Psoas muscle (tissue), 7 donors: ENCODE measurements at regions not wholly inside any gene's neighbourhood (a gene's known extent, or its start where the extent isn't known, plus 50 kb on each side); places are given as distances from the start of the nearest gene placed in this dataset.

Experiments
- ATAC-seq, 4 donors: fragments of 200-7000 bp; cut with Tn5 transposase; one replicate each; pipeline ENCODE4 v1.9.1; 2020; ENCODE audit warnings: moderate library complexity in 3 of 4, mild to moderate bottlenecking in 2 of 4
- DNase-seq, 2 donors: peaks; one replicate each; pipeline ENCODE4 v3.0.0-alpha.2; 2020
- H3K27ac ChIP-seq: fragments of 200-600 bp; one replicate; pipeline ENCODE4 v1.8.0; 2022
- H3K27me3 ChIP-seq, 3 donors: fragments of 200-600 bp in 1 of 3; one replicate each; pipeline versions ENCODE4 v1.6.1 to v1.8.0; 2013 to 2022; ENCODE audit warnings: low read length in 2 of 3, mild to moderate bottlenecking in 2 of 3, moderate library complexity in 1 of 3; ENCODE audit not compliant: insufficient read depth in 3 of 3
- H3K36me3 ChIP-seq, 2 donors: fragments of 200-600 bp in 1 of 2; one replicate each; pipeline versions ENCODE4 v1.6.1 to v1.8.0; 2013 to 2022; ENCODE audit warnings: low read depth in 1 of 2, mild to moderate bottlenecking in 1 of 2, moderate library complexity in 1 of 2; ENCODE audit not compliant: insufficient read depth in 1 of 2
- H3K4me1 ChIP-seq: fragments of 200-600 bp; one replicate; pipeline ENCODE4 v1.8.0; 2022
- H3K4me3 ChIP-seq: fragments of 200-600 bp; one replicate; pipeline ENCODE4 v1.8.0; 2022; ENCODE audit warnings: mild to moderate bottlenecking
- H3K9me3 ChIP-seq: fragments of 200-600 bp; one replicate; pipeline ENCODE4 v1.8.0; 2022
- WGBS, 3 donors: extraction: QIAGEN DNeasy Blood & Tissue Kit; methylation state at CpG; one replicate each; pipeline versions ENCODE4 v1.1.6 to v1.1.7; 2013; 5-methylcytosine and 5-hydroxymethylcytosine counted together
- intact Hi-C, 2 donors: fragments of 100-400 bp; cut with DNase I; formaldehyde crosslinking; loops; one replicate each; pipeline versions ENCODE4 v1.11.0 to v1.14.2; 2022
- TF ChIP-seq, protein P1 (sequence below): fragments of 200-600 bp; IDR thresholded peaks from one replicate; pipeline ENCODE4 v1.8.0; 2022; ENCODE audit warnings: antibody characterized with exemption
- donor health status: healthy with polysubstance abuse.
- donor health status: DM: no; HTN: no; CAD: no; lungs with moderate emphysema.
- donor health status: Bipolar disorder and iron deficiency.
- donor health status: healthy.
- donor health status: DM: yes; HTN: yes; CAD: no.
- donor health status: DM: no; HTN: no; CAD: no.
- donor health status: DM: yes; HTN: yes; CAD: no.

DNA sequence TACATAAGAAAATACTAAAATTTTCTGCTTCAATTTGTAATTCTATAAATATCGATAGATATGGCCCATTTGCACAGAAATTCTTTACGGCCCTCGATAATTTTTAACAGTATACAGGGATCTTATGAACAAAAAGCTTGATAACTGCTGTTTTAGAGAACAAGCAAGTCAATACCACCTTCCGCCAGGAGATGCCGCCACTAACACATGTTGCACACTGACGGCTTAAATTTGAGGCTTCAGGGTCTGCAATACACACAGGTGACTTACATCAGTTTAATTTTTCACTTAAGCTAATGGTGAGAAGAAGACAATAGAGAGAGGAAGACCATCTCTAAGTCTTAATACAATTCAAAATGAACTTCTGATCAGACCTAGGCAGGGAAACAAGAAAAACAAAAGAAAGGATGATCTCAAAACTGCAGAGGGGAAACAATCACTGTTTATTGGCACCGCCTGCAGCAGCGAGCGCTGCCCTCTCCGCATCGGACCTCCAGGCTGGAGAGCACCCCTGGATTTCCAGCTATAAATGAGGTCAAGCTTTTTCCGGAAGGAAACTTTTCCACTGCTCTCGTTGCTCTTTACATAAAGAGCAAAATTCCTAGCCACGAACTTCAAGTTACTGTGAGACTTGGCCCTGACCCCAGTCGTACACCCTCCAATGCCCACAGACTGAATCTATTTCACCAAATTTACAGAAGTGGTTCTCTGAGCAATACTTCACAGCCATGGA lies 53.9 kb downstream of the OTOR start:
- Histone ChIP-seq H3K4me1 (no peaks in the 10 kb centered on the region), H3K27me3 (peaks cover 0 to 22% (median 0%) of the 10 kb centered on the region in 3 donors), H3K36me3 (no peaks in the 10 kb centered on the region), H3K9me3 (no peaks in the 10 kb centered on the region), H3K4me3 (no peak overlapping the region), H3K27ac (no peak overlapping the region)
- 33 to 38% (median 35%) methylated on average over 15 of the region's 15 CpGs for WGBS, 3 donors
- peak; percentile 40 to 67 for DNase-seq
- intact Hi-C loops = loop anchor here (1.0 to 2.0 kb wide), 2 partner anchors 629 to 631 kb away; no protein-coding TSS in a partner anchor
- TF ChIP-seq, protein P1, sequence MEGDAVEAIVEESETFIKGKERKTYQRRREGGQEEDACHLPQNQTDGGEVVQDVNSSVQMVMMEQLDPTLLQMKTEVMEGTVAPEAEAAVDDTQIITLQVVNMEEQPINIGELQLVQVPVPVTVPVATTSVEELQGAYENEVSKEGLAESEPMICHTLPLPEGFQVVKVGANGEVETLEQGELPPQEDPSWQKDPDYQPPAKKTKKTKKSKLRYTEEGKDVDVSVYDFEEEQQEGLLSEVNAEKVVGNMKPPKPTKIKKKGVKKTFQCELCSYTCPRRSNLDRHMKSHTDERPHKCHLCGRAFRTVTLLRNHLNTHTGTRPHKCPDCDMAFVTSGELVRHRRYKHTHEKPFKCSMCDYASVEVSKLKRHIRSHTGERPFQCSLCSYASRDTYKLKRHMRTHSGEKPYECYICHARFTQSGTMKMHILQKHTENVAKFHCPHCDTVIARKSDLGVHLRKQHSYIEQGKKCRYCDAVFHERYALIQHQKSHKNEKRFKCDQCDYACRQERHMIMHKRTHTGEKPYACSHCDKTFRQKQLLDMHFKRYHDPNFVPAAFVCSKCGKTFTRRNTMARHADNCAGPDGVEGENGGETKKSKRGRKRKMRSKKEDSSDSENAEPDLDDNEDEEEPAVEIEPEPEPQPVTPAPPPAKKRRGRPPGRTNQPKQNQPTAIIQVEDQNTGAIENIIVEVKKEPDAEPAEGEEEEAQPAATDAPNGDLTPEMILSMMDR = peak; percentile 75
- ATAC-seq = no peak

DNA sequence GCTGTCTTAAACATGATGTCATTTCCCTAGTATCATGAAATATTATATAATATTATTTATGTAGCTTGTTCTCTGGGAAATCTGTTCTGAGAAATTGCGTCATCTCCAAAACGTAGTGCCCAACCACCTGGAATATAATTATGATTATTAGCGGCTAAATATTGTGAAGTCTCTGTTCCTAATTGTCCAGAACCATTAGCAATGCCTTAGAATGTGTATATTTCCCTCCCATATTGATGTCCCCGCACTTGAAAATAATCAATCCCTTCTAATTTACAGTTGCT lies 54.4 kb downstream of the OTOR start:
- H3K9me3 ChIP-seq = no peaks in the 10 kb centered on the region
- DNase-seq (no peak), ATAC-seq (no peak)
- no peaks in the 10 kb centered on the region for H3K36me3 ChIP-seq
- no peak overlapping the region for H3K27ac ChIP-seq
- TF ChIP-seq, protein P1 = no peak
- intact Hi-C loops = loop anchor here (1.0 to 2.0 kb wide), 2 partner anchors 629 to 630 kb away; no protein-coding TSS in a partner anchor
- no peak overlapping the region for H3K4me3 ChIP-seq
- WGBS, 3 donors = 63 to 72% (median 65%) methylated on average over 4 of the region's 4 CpGs
- H3K4me1 ChIP-seq = no peaks in the 10 kb centered on the region
- peaks cover 0 to 22% (median 0%) of the 10 kb centered on the region in 3 donors for H3K27me3 ChIP-seq

GRCh38 chr20:16803965-16804792 lies 56.0 kb downstream of the OTOR start:
- TF ChIP-seq, protein P1 = peak; percentile 69
- Histone ChIP-seq H3K36me3 (no peaks in the 10 kb centered on the region), H3K27me3 (peaks cover 0 to 15% (median 0%) of the 10 kb centered on the region in 3 donors), H3K9me3 (no peaks in the 10 kb centered on the region), H3K4me3 (no peak overlapping the region), H3K27ac (no peak overlapping the region), H3K4me1 (no peaks in the 10 kb centered on the region)
- WGBS, 3 donors = 21 to 25% (median 23%) methylated on average over 14 of the region's 14 CpGs
- ATAC-seq = peak in 2 of 4 donors; percentile 52 to 62
- DNase-seq = peak; percentile 39 to 59
- intact Hi-C loops = loop anchor here in 1 of 2 donors (2.0 kb wide), 1 partner anchor 629 kb away; no protein-coding TSS in a partner anchor

GRCh38 chr20:16804793-16805187 lies 56.6 kb downstream of the OTOR start:
- Histone ChIP-seq H3K36me3 (no peaks in the 10 kb centered on the region), H3K27ac (no peak overlapping the region), H3K4me1 (no peaks in the 10 kb centered on the region), H3K27me3 (peaks cover 0 to 15% (median 0%) of the 10 kb centered on the region in 3 donors), H3K9me3 (no peaks in the 10 kb centered on the region), H3K4me3 (no peak overlapping the region)
- TF ChIP-seq, protein P1 = no peak
- 60 to 62% (median 61%) methylated on average over 6 of the region's 6 CpGs for WGBS, 3 donors
- ATAC-seq (no peak), DNase-seq (no peak)
- intact Hi-C loops = no loop called here
